ENCODE measurements at regions not wholly inside any gene's neighbourhood (a gene's known extent, or its start where the extent isn't known, plus 50 kb on each side); places are given as distances from the start of the nearest gene placed in this dataset.
"Not testable (repeated sequence)": the region's sequence is repeated elsewhere in the genome, so short reads cannot be mapped to it uniquely, and the experiment has no call there.

GRCh38 chr4:26181616-26182015 lies 139.2 kb upstream of the RBPJ start:
- no peak for DNase-seq

- DNase-seq = no peak
Observed at GRCh38 chr4:26183017-26183416, 137.8 kb upstream of the RBPJ start.

- DNase-seq = no peak
Observed at GRCh38 chr4:26185436-26185835, 135.4 kb upstream of the RBPJ start.

- DNase-seq = no peak
Observed at GRCh38 chr4:26191353-26191752, 129.5 kb upstream of the RBPJ start.

GRCh38 chr4:26192899-26193869 lies 127.6 kb upstream of the RBPJ start:
- DNase-seq = no peak

GRCh38 chr4:26194764-26195163 lies 126.0 kb upstream of the RBPJ start:
- no peak for DNase-seq

GRCh38 chr4:26196567-26196966 lies 124.2 kb upstream of the RBPJ start:
- no peak for DNase-seq

GRCh38 chr4:26197018-26197779 lies 123.6 kb upstream of the RBPJ start:
- DNase-seq = peak; percentile 68

- DNase-seq = not testable (repeated sequence)
Observed at GRCh38 chr4:26198931-26199330, 121.9 kb upstream of the RBPJ start.

GRCh38 chr4:26199596-26199995 lies 121.2 kb upstream of the RBPJ start:
- no peak for DNase-seq

- no peak for DNase-seq
Observed at GRCh38 chr4:26201120-26201519, 119.7 kb upstream of the RBPJ start.

GRCh38 chr4:26204249-26204825 lies 116.5 kb upstream of the RBPJ start:
- peak; percentile 33 for DNase-seq

- no peak for DNase-seq
Observed at GRCh38 chr4:26204911-26205370, 115.9 kb upstream of the RBPJ start.

GRCh38 chr4:26206339-26206738 lies 114.5 kb upstream of the RBPJ start:
- no peak for DNase-seq

- no peak for DNase-seq
Observed at GRCh38 chr4:26206999-26207398, 113.8 kb upstream of the RBPJ start.

GRCh38 chr4:26207631-26208030 lies 113.2 kb upstream of the RBPJ start:
- no peak for DNase-seq

- no peak for DNase-seq
Observed at GRCh38 chr4:26208237-26208994, 112.4 kb upstream of the RBPJ start.

GRCh38 chr4:26209378-26209777 lies 111.4 kb upstream of the RBPJ start:
- not testable (repeated sequence) for DNase-seq

- no peak for DNase-seq
Observed at GRCh38 chr4:26212528-26212927, 108.3 kb upstream of the RBPJ start.

- no peak for DNase-seq
Observed at GRCh38 chr4:26213317-26213716, 107.5 kb upstream of the RBPJ start.

GRCh38 chr4:26214994-26215393 lies 105.8 kb upstream of the RBPJ start:
- no peak for DNase-seq

GRCh38 chr4:26215725-26216124 lies 105.1 kb upstream of the RBPJ start:
- no peak for DNase-seq

- no peak for DNase-seq
Observed at GRCh38 chr4:26217481-26217880, 103.3 kb upstream of the RBPJ start.

Measured in activated gamma-delta T cell treated with Interleukin-2 at 50 U/mL for 16 hours (primary cell).